Left lung (tissue), 4 donors: ENCODE measurements at regions not wholly inside any gene's neighbourhood (a gene's known extent, or its start where the extent isn't known, plus 50 kb on each side); places are given as distances from the start of the nearest gene placed in this dataset.

Experiments used
- ATAC-seq: fragments of 200-7000 bp; cut with Tn5 transposase; one replicate; pipeline ENCODE4 v1.9.1; 2020; ENCODE audit warnings: moderate library complexity
- DNase-seq, 4 donors: peaks; one replicate each; pipeline ENCODE4 v3.0.0-alpha.2; 2013 to 2020
- H3K27ac ChIP-seq, 2 donors: fragments of 200-600 bp; sonication (generic) in 1 of 2; one replicate each; pipeline versions ENCODE4 v1.5.0 to v1.8.0; 2020 to 2021
- H3K27me3 ChIP-seq, 2 donors: fragments of 200-600 bp; sonication (generic) in 1 of 2; one replicate each; pipeline versions ENCODE4 v1.5.0 to v1.8.0; 2020 to 2021
- H3K36me3 ChIP-seq, 2 donors: fragments of 200-600 bp; sonication (generic) in 1 of 2; one replicate each; pipeline versions ENCODE4 v1.5.0 to v1.8.0; 2020 to 2021
- H3K4me1 ChIP-seq, 2 donors: fragments of 200-600 bp; one replicate each; pipeline ENCODE4 v1.8.0; 2021
- H3K4me3 ChIP-seq, 2 donors: fragments of 200-600 bp; sonication (generic) in 1 of 2; one replicate each; pipeline versions ENCODE4 v1.5.0 to v1.8.0; 2020 to 2021; ENCODE audit warnings: mild to moderate bottlenecking in 1 of 2
- H3K9me3 ChIP-seq, 2 donors: fragments of 200-600 bp; sonication (generic) in 1 of 2; one replicate each; pipeline versions ENCODE4 v1.5.0 to v1.8.0; 2020 to 2021
- CTCF ChIP-seq, 2 donors: fragments of 200-600 bp; sonication (generic) in 1 of 2; IDR thresholded peaks; one replicate each; pipeline versions ENCODE4 v1.5.0 to v1.8.0; 2021; ENCODE audit warnings: antibody characterized with exemption in 2 of 2
- intact Hi-C, 2 donors: fragments of 100-400 bp; cut with DNase I; formaldehyde crosslinking; loops; one replicate each; pipeline versions ENCODE4 v1.11.2 to v1.14.2; 2022
- donor health status: DM: no; HTN: yes; CAD: no.
- donor health status: DM: no; HTN: no; CAD: no.

- no peaks in the 10 kb centered on the region for H3K36me3 ChIP-seq
- H3K27ac ChIP-seq: no peak overlapping the region
- no peak for ATAC-seq
- intact Hi-C loops: no loop called here
- no peaks in the 10 kb centered on the region for H3K9me3 ChIP-seq
- H3K4me3 ChIP-seq: no peak overlapping the region
- TF ChIP-seq CTCF (IDR thresholded peaks at IDR 0.05): no peak
- H3K27me3 ChIP-seq: no peaks in the 10 kb centered on the region
- no peaks in the 10 kb centered on the region for H3K4me1 ChIP-seq
- DNase-seq: no peak
These were observed 605.6 kb upstream of the TEX47 start for GRCh38 chr7:89401099-89401498.

- Histone ChIP-seq H3K27me3 (no peaks in the 10 kb centered on the region), H3K27ac (no peak overlapping the region), H3K4me1 (no peaks in the 10 kb centered on the region), H3K4me3 (no peak overlapping the region), H3K36me3 (no peaks in the 10 kb centered on the region), H3K9me3 (no peaks in the 10 kb centered on the region)
- TF ChIP-seq CTCF (IDR thresholded peaks at IDR 0.05): no peak
- ATAC-seq: no peak
- intact Hi-C loops: no loop called here
- no peak for DNase-seq
These were observed 606.2 kb upstream of the TEX47 start for GRCh38 chr7:89401690-89402089.

- no peaks in the 10 kb centered on the region for H3K4me1 ChIP-seq
- H3K36me3 ChIP-seq: no peaks in the 10 kb centered on the region
- no peak overlapping the region for H3K27ac ChIP-seq
- H3K9me3 ChIP-seq: peaks cover 0 to 2% of the 10 kb centered on the region in 2 donors
- ATAC-seq (no peak), DNase-seq (no peak)
- no peaks in the 10 kb centered on the region for H3K27me3 ChIP-seq
- intact Hi-C loops: no loop called here
- no peak overlapping the region for H3K4me3 ChIP-seq
- TF ChIP-seq CTCF (IDR thresholded peaks at IDR 0.05): no peak
These were observed 656.4 kb upstream of the TEX47 start for GRCh38 chr7:89451911-89452310.

DNA sequence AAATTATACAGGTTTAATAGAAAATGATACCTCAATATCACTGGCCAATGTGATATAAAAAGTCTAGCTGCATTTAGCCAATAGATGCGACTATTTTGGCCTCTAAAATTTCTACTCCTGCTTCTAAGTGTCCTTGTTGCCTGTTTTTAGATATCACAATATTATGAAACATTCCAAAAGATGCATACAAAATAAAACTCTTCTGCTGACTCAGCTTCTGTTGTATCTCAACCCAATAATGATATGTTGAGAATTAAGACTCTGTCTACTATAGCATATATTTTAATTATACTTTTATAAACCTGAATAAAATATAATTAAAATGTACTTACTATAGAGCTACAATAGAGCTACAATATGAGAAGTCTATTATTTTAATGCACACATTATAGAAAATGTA lies 661.0 kb upstream of the TEX47 start:
- Histone ChIP-seq H3K4me1 (no peaks in the 10 kb centered on the region), H3K27me3 (no peaks in the 10 kb centered on the region), H3K9me3 (peaks cover 0 to 3% of the 10 kb centered on the region in 2 donors), H3K27ac (no peak overlapping the region), H3K4me3 (no peak overlapping the region), H3K36me3 (no peaks in the 10 kb centered on the region)
- TF ChIP-seq CTCF (IDR thresholded peaks at IDR 0.05): no peak
- no peak for ATAC-seq
- no peak for DNase-seq
- intact Hi-C loops: no loop called here

DNA sequence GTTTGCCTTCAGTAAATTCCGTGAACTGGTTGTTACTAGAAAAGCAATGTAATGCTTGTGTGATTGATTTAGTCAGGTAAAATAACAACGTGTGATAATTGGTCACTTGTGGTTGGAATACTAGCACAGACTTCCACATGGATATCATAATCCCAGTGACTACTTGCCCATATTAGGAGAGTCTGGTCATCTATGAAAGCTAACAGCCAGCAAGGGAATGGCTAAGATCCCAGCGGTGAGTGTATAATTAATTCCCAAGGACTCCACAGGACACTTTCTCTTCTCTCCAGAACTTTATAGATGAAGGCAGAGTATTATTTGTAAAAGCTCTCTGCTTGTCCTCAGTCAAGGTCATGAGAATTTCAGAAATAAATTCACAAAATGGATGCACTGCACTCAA lies 662.6 kb upstream of the TEX47 start:
- Histone ChIP-seq H3K27me3 (no peaks in the 10 kb centered on the region), H3K36me3 (no peaks in the 10 kb centered on the region), H3K4me3 (no peak overlapping the region), H3K4me1 (no peaks in the 10 kb centered on the region), H3K9me3 (peaks cover 0 to 3% of the 10 kb centered on the region in 2 donors), H3K27ac (no peak overlapping the region)
- no peak for TF ChIP-seq CTCF (IDR thresholded peaks at IDR 0.05)
- intact Hi-C loops: no loop called here
- DNase-seq (no peak), ATAC-seq (no peak)
